WTC11 (cell line): ENCODE measurements at regions not wholly inside any gene's neighbourhood (a gene's known extent, or its start where the extent isn't known, plus 50 kb on each side); places are given as distances from the start of the nearest gene placed in this dataset.

Experiments
- ATAC-seq: fragments of 200-7000 bp; cut with Tn5 transposase; 2 replicates; pipeline ENCODE4 v1.10.0; 2021; ENCODE audit warnings: mild to moderate bottlenecking, moderate library complexity
- CTCF ChIA-PET: fragments of 300-600 bp; sonication (Branson Sonifier 250); formaldehyde crosslinking; loops from one replicate; lab custom pipeline; 2021; ENCODE audit warnings: antibody characterized with exemption; lab: Charles Lee
- POLR2A ChIA-PET: fragments of 350-600 bp; sonication (Branson Sonifier 250); formaldehyde crosslinking; loops from one replicate; lab custom pipeline; 2021; ENCODE audit warnings: antibody characterized with exemption; lab: Charles Lee
- DNase-seq: peaks from one replicate; pipeline ENCODE4 v3.0.0; 2021; ENCODE audit warnings: low spot score
- H3K27ac Mint-ChIP-seq: 2 replicates; pipeline ENCODE4 v1.8.0; 2021; ENCODE audit warnings: mixed read lengths
- H3K27me3 Mint-ChIP-seq: 2 replicates; pipeline ENCODE4 v1.8.0; 2021; ENCODE audit warnings: low read depth, mild to moderate bottlenecking, moderate library complexity, mixed read lengths
- H3K36me3 Mint-ChIP-seq: 2 replicates; pipeline ENCODE4 v1.8.0; 2021; ENCODE audit warnings: mixed read lengths
- H3K4me1 Mint-ChIP-seq: 2 replicates; pipeline ENCODE4 v1.8.0; 2022; ENCODE audit warnings: mixed read lengths
- H3K4me3 Mint-ChIP-seq: 2 replicates; pipeline ENCODE4 v1.8.0; 2021; ENCODE audit warnings: mild to moderate bottlenecking, moderate library complexity, mixed read lengths
- H3K9me3 Mint-ChIP-seq: 2 replicates; pipeline ENCODE4 v1.8.0; 2021; ENCODE audit warnings: mixed read lengths
- CREM ChIP-seq: sonication (generic); formaldehyde crosslinking; IDR thresholded peaks from 2 replicates; pipeline ENCODE4 v1.8.1; 2022; ENCODE audit warnings: mild to moderate bottlenecking, missing genetic modification reagents, moderate library complexity
- E2F1 ChIP-seq: sonication (generic); formaldehyde crosslinking; IDR thresholded peaks from 2 replicates; pipeline ENCODE4 v1.8.0; 2022; ENCODE audit warnings: mild to moderate bottlenecking, missing genetic modification reagents
- EMX1 ChIP-seq: fragments of 250-450 bp; sonication (Bioruptor Pico); IDR thresholded peaks from 2 replicates; pipeline ENCODE4 v1.8.0; 2021; ENCODE audit warnings: mild to moderate bottlenecking
- FOXK1 ChIP-seq: sonication (generic); formaldehyde crosslinking; IDR thresholded peaks from 2 replicates; pipeline ENCODE4 v1.8.0; 2022; ENCODE audit warnings: mild to moderate bottlenecking, moderate library complexity, missing genetic modification reagents
- HMGA2 ChIP-seq: fragments of 250-450 bp; sonication (Bioruptor Pico); IDR thresholded peaks from 2 replicates; pipeline ENCODE4 v1.4.0; 2021; ENCODE audit warnings: mild to moderate bottlenecking, moderate library complexity
- JUN ChIP-seq: sonication (generic); formaldehyde crosslinking; IDR thresholded peaks from 2 replicates; pipeline ENCODE4 v1.8.0; 2023; ENCODE audit warnings: mild to moderate bottlenecking, missing genetic modification reagents
- KAT7 ChIP-seq: sonication (generic); formaldehyde crosslinking; IDR thresholded peaks from 2 replicates; pipeline ENCODE4 v1.8.1; 2023; ENCODE audit warnings: missing genetic modification reagents, mild to moderate bottlenecking, borderline replicate concordance
- NFATC4 ChIP-seq: fragments of 250-450 bp; sonication (Bioruptor Pico); IDR thresholded peaks from 2 replicates; pipeline ENCODE4 v1.9.0; 2021; ENCODE audit warnings: mild to moderate bottlenecking
- NR2C2 ChIP-seq: sonication (generic); formaldehyde crosslinking; IDR thresholded peaks from 2 replicates; pipeline ENCODE4 v1.8.0; 2022; ENCODE audit warnings: mild to moderate bottlenecking, missing genetic modification reagents
- OVOL2 ChIP-seq: fragments of 250-450 bp; sonication (Bioruptor Pico); IDR thresholded peaks from 2 replicates; pipeline ENCODE4 v1.9.0; 2021; ENCODE audit warnings: mild to moderate bottlenecking, borderline replicate concordance
- PREB ChIP-seq: sonication (generic); formaldehyde crosslinking; IDR thresholded peaks from 2 replicates; pipeline ENCODE4 v1.8.1; 2022; ENCODE audit warnings: mild to moderate bottlenecking, missing genetic modification reagents, moderate library complexity, borderline replicate concordance
- USF2 ChIP-seq: sonication (generic); formaldehyde crosslinking; IDR thresholded peaks from 2 replicates; pipeline ENCODE4 v1.8.1; 2023; ENCODE audit warnings: mild to moderate bottlenecking, missing genetic modification reagents, moderate library complexity
- ZBTB21 ChIP-seq: sonication (generic); formaldehyde crosslinking; IDR thresholded peaks from 2 replicates; pipeline ENCODE4 v1.8.1; 2023; ENCODE audit warnings: mild to moderate bottlenecking, missing genetic modification reagents, borderline replicate concordance
- ZNF138 ChIP-seq: sonication (generic); formaldehyde crosslinking; conservative IDR thresholded peaks from 2 replicates; pipeline ENCODE4 v1.8.1; 2022; ENCODE audit warnings: mild to moderate bottlenecking, moderate library complexity, missing genetic modification reagents
- ZNF232 ChIP-seq: sonication (generic); formaldehyde crosslinking; IDR thresholded peaks from 2 replicates; pipeline ENCODE4 v1.8.0; 2022; ENCODE audit warnings: mild to moderate bottlenecking, missing genetic modification reagents
- TF ChIP-seq, protein P1 (sequence below): sonication (generic); formaldehyde crosslinking; conservative IDR thresholded peaks from 2 replicates; pipeline ENCODE4 v1.8.1; 2023; ENCODE audit warnings: mild to moderate bottlenecking, low read depth, missing genetic modification reagents, moderate library complexity

GRCh38 chr1:224816062-224816461 lies 113.4 kb upstream of the DNAH14 start (continued):
- TF ChIP-seq PREB, result no peak
- TF ChIP-seq FOXK1, result no peak

DNA sequence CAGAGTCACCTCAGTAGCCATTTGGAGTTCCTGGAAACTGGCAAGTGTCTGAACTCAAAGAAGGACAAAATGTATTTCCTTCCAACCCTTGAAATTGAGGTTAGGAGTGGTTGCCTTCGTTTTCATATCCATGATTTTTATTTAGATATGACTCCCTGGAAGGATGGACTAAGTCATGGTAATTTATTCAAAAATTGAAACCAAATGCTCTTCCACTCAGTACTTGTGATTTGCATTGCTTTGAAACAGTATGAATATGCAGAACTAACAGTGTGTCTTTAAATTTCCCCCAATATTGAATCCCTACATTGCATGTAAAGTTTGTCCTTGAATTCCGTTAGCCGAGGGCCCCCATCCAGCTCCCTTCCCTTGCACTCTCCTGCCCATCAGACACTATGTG lies 112.1 kb upstream of the DNAH14 start:
- Mint-ChIP-seq H3K36me3 (peaks cover 31% of the 10 kb centered on the region), H3K9me3 (peaks cover 72% of the 10 kb centered on the region), H3K4me1 (peaks cover 10% of the 10 kb centered on the region), H3K27ac (no peak overlapping the region), H3K27me3 (peaks cover 3% of the 10 kb centered on the region), H3K4me3 (no peak overlapping the region)
- ATAC-seq (no peak), DNase-seq (no peak)
- POLR2A ChIA-PET, result no interaction called here
- CTCF ChIA-PET, result no interaction called here
- no peak for TF ChIP-seq HMGA2
- TF ChIP-seq, protein P1, sequence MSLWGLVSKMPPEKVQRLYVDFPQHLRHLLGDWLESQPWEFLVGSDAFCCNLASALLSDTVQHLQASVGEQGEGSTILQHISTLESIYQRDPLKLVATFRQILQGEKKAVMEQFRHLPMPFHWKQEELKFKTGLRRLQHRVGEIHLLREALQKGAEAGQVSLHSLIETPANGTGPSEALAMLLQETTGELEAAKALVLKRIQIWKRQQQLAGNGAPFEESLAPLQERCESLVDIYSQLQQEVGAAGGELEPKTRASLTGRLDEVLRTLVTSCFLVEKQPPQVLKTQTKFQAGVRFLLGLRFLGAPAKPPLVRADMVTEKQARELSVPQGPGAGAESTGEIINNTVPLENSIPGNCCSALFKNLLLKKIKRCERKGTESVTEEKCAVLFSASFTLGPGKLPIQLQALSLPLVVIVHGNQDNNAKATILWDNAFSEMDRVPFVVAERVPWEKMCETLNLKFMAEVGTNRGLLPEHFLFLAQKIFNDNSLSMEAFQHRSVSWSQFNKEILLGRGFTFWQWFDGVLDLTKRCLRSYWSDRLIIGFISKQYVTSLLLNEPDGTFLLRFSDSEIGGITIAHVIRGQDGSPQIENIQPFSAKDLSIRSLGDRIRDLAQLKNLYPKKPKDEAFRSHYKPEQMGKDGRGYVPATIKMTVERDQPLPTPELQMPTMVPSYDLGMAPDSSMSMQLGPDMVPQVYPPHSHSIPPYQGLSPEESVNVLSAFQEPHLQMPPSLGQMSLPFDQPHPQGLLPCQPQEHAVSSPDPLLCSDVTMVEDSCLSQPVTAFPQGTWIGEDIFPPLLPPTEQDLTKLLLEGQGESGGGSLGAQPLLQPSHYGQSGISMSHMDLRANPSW, result no peak
- no peak for TF ChIP-seq NR2C2 (CRISPR knock-in tag)

GRCh38 chr1:224819861-224820260 lies 109.6 kb upstream of the DNAH14 start:
- H3K36me3 Mint-ChIP-seq, result peaks cover 42% of the 10 kb centered on the region
- DNase-seq (no peak), ATAC-seq (no peak)
- TF ChIP-seq JUN (CRISPR knock-in tag) (no peak), ZNF138 (CRISPR knock-in tag) (no peak), CREM (CRISPR knock-in tag) (no peak), KAT7 (no peak), EMX1 (no peak), PREB (no peak), USF2 (no peak), NFATC4 (CRISPR knock-in tag) (no peak), E2F1 (CRISPR knock-in tag) (no peak), ZBTB21 (CRISPR knock-in tag) (no peak), ZNF232 (no peak), OVOL2 (CRISPR knock-in tag) (no peak)
- TF ChIP-seq, protein P1, result no peak
- peaks cover 65% of the 10 kb centered on the region for H3K9me3 Mint-ChIP-seq
- POLR2A ChIA-PET, result no interaction called here
- H3K4me1 Mint-ChIP-seq, result peaks cover 10% of the 10 kb centered on the region
- CTCF ChIA-PET, result interaction anchor here (1.8 kb wide), 1 partner anchor 31 kb away, joined by 6 read pairs; no protein-coding TSS in a partner anchor
- H3K27me3 Mint-ChIP-seq, result peaks cover 3% of the 10 kb centered on the region
- H3K4me3 Mint-ChIP-seq, result no peak overlapping the region
- H3K27ac Mint-ChIP-seq, result no peak overlapping the region
